H9 (cell line): ENCODE measurements at regions not wholly inside any gene's neighbourhood (a gene's known extent, or its start where the extent isn't known, plus 50 kb on each side); places are given as distances from the start of the nearest gene placed in this dataset.

Experiments
- DNase-seq: peaks from one replicate; pipeline ENCODE4 v3.0.0-alpha.2; 2017
- H2AFZ ChIP-seq: one replicate; pipeline ENCODE4 v1.6.1; 2013; ENCODE audit warnings: mild to moderate bottlenecking, low read length, control low read depth, moderate library complexity
- H2AK5ac ChIP-seq: 2 replicates; pipeline ENCODE4 v1.6.1; 2013; ENCODE audit warnings: low read length, control low read depth, mixed read lengths; ENCODE audit not compliant: insufficient read length
- H2BK120ac ChIP-seq: one replicate; pipeline ENCODE4 v1.6.1; 2013; ENCODE audit warnings: low read depth, mild to moderate bottlenecking, low read length, control low read depth, inconsistent platforms; ENCODE audit not compliant: poor library complexity, severe bottlenecking
- H2BK12ac ChIP-seq: 2 replicates; pipeline ENCODE4 v1.6.1; 2013; ENCODE audit warnings: low read length, control low read depth, mixed read lengths, low read depth; ENCODE audit not compliant: insufficient read length
- H2BK15ac ChIP-seq: 2 replicates; pipeline ENCODE4 v1.6.1; 2013; ENCODE audit warnings: low read depth, low read length, control low read depth
- H2BK20ac ChIP-seq: one replicate; pipeline ENCODE4 v1.6.1; 2013; ENCODE audit warnings: low read depth, mild to moderate bottlenecking, low read length, control low read depth, inconsistent platforms; ENCODE audit not compliant: poor library complexity, severe bottlenecking
- H2BK5ac ChIP-seq: 2 replicates; pipeline ENCODE4 v1.6.1; 2013; ENCODE audit warnings: low read length, control low read depth, mixed read lengths; ENCODE audit not compliant: insufficient read length
- H3K14ac ChIP-seq: 2 replicates; pipeline ENCODE4 v1.6.1; 2013; ENCODE audit warnings: low read length, control low read depth; ENCODE audit not compliant: insufficient read depth
- H3K18ac ChIP-seq: 2 replicates; pipeline ENCODE4 v1.6.1; 2013; ENCODE audit warnings: low read depth, mild to moderate bottlenecking, mixed read lengths, low read length, control low read depth; ENCODE audit not compliant: insufficient read length
- H3K23ac ChIP-seq: 2 replicates; pipeline ENCODE4 v1.6.1; 2013; ENCODE audit warnings: low read length, control low read depth, mixed read lengths, low read depth; ENCODE audit not compliant: insufficient read length
- H3K23me2 ChIP-seq: 2 replicates; pipeline ENCODE4 v1.6.1; 2013; ENCODE audit warnings: low read depth, mild to moderate bottlenecking, mixed read lengths, low read length, control low read depth; ENCODE audit not compliant: insufficient read length, poor library complexity, severe bottlenecking
- H3K27ac ChIP-seq: 2 replicates; pipeline ENCODE4 v1.5.1; 2013; ENCODE audit warnings: low read length, control low read depth, mixed read lengths, low read depth; ENCODE audit not compliant: insufficient read length
- H3K27me3 ChIP-seq: 2 replicates; pipeline ENCODE4 v1.6.1; 2013; ENCODE audit warnings: low read length, control low read depth, inconsistent platforms; ENCODE audit not compliant: insufficient read depth
- H3K4ac ChIP-seq: 2 replicates; pipeline ENCODE4 v1.6.1; 2013; ENCODE audit warnings: low read depth, mild to moderate bottlenecking, control low read depth, inconsistent platforms, low read length, moderate library complexity
- H3K4me1 ChIP-seq: 2 replicates; pipeline ENCODE4 v1.6.1; 2013; ENCODE audit warnings: low read length, control low read depth, inconsistent platforms; ENCODE audit not compliant: insufficient read depth
- H3K4me2 ChIP-seq: 2 replicates; pipeline ENCODE4 v1.6.1; 2013; ENCODE audit warnings: low read length, control low read depth, mixed read lengths; ENCODE audit not compliant: insufficient read length, insufficient read depth
- H3K56ac ChIP-seq: 2 replicates; pipeline ENCODE4 v1.6.1; 2013; ENCODE audit warnings: low read depth, mild to moderate bottlenecking, mixed read lengths, low read length, control low read depth; ENCODE audit not compliant: insufficient read length
- H3K79me1 ChIP-seq: 2 replicates; pipeline ENCODE4 v1.6.1; 2013; ENCODE audit warnings: low read depth, mild to moderate bottlenecking, moderate library complexity, low read length, control low read depth, inconsistent platforms; ENCODE audit not compliant: insufficient read depth, poor library complexity, severe bottlenecking
- H3K79me2 ChIP-seq: 2 replicates; pipeline ENCODE4 v1.6.1; 2013; ENCODE audit warnings: low read length, control low read depth, inconsistent platforms; ENCODE audit not compliant: insufficient read depth
- H3K9ac ChIP-seq: 2 replicates; pipeline ENCODE4 v1.6.1; 2013; ENCODE audit warnings: low read length, control low read depth, mixed read lengths; ENCODE audit not compliant: insufficient read length; ENCODE audit errors: extremely low read depth
- H3K9me3 ChIP-seq: one replicate; pipeline ENCODE4 v1.6.1; 2013; ENCODE audit warnings: low read depth, low read length, inconsistent platforms; ENCODE audit not compliant: control insufficient read depth
- H3T11ph ChIP-seq: one replicate; pipeline ENCODE4 v1.6.1; 2013; ENCODE audit warnings: mild to moderate bottlenecking, low read length, control low read depth, inconsistent platforms
- H4K20me1 ChIP-seq: one replicate; pipeline ENCODE4 v1.6.1; 2013; ENCODE audit not compliant: control insufficient read depth, insufficient read length, insufficient read depth
- H4K5ac ChIP-seq: 2 replicates; pipeline ENCODE4 v1.6.1; 2013; ENCODE audit warnings: low read depth, mild to moderate bottlenecking, mixed read lengths, low read length, control low read depth; ENCODE audit not compliant: insufficient read length
- H4K8ac ChIP-seq: replicated peaks from 2 replicates; pipeline ENCODE4 v1.6.1; 2013; ENCODE audit warnings: low read length, control low read depth, mixed read lengths, low read depth; ENCODE audit not compliant: insufficient read length
- H4K91ac ChIP-seq: 2 replicates; pipeline ENCODE4 v1.6.1; 2013; ENCODE audit warnings: low read depth, mild to moderate bottlenecking, moderate library complexity, mixed read lengths, low read length, control low read depth; ENCODE audit not compliant: insufficient read length
- H3K27ac Mint-ChIP-seq, 3 experiments: 2 replicates in 2 of 3; 3 replicates in 1 of 3; pipeline ENCODE4 v1.8.0; 2020 to 2021; ENCODE audit warnings: mixed read lengths in 3 of 3, mild to moderate bottlenecking in 1 of 3, moderate library complexity in 1 of 3
- H3K27me3 Mint-ChIP-seq: 2 replicates; pipeline ENCODE4 v1.8.0; 2021; ENCODE audit warnings: low read depth, mild to moderate bottlenecking, moderate library complexity, mixed read lengths
- H3K36me3 Mint-ChIP-seq, 3 experiments: 2 replicates in 2 of 3; 3 replicates in 1 of 3; pipeline ENCODE4 v1.8.0; 2020 to 2021; ENCODE audit warnings: low read depth in 3 of 3, mixed read lengths in 3 of 3; ENCODE audit not compliant: insufficient read depth in 1 of 3
- H3K4me1 Mint-ChIP-seq, 2 experiments: 2 replicates each; pipeline ENCODE4 v1.8.0; 2020; ENCODE audit warnings: mixed read lengths in 2 of 2
- H3K4me3 Mint-ChIP-seq, 2 experiments: 2 replicates in 1 of 2; 3 replicates in 1 of 2; pipeline ENCODE4 v1.8.0; 2020 to 2021; ENCODE audit warnings: mild to moderate bottlenecking in 2 of 2, mixed read lengths in 2 of 2, moderate library complexity in 1 of 2
- H3K9me3 Mint-ChIP-seq, 2 experiments: 2 replicates in 1 of 2; 3 replicates in 1 of 2; pipeline ENCODE4 v1.8.0; 2020; ENCODE audit warnings: mild to moderate bottlenecking in 2 of 2, mixed read lengths in 2 of 2, moderate library complexity in 1 of 2
- CTCF ChIP-seq: fragments of 200-600 bp; sonication (generic); conservative IDR thresholded peaks from 3 replicates; pipeline ENCODE4 v1.8.0; 2021; ENCODE audit warnings: antibody characterized with exemption, mild to moderate bottlenecking
- WGBS: extraction: QIAGEN DNeasy Blood & Tissue Kit; methylation state at CpG from one replicate; pipeline ENCODE4 v1.1.7; 2013; ENCODE audit warnings: missing lambda C conversion rate, low lambda C conversion rate, mixed read lengths; ENCODE audit not compliant: insufficient read length; ENCODE audit errors: extremely low coverage; 5-methylcytosine and 5-hydroxymethylcytosine counted together

GRCh38 chr5:167877924-167878323, 413.5 kb upstream of the WWC1 start:
- no CpG with 5 or more reads among the region's 1 CpG for WGBS
- Histone ChIP-seq H3K9me3 (no peaks in the 10 kb centered on the region), H3K27me3 (no peaks in the 10 kb centered on the region), H3K4me2 (no peak overlapping the region), H3K56ac (no peak overlapping the region), H2AK5ac (no peak overlapping the region), H3K27ac (no peak overlapping the region), H2BK15ac (no peak overlapping the region), H3K14ac (no peak overlapping the region), H3K79me1 (no peaks in the 10 kb centered on the region), H4K8ac (no peak overlapping the region), H3K79me2 (no peaks in the 10 kb centered on the region), H2BK5ac (no peak overlapping the region), H2BK12ac (no peak overlapping the region), H3K23ac (no peak overlapping the region), H4K91ac (no peak overlapping the region), H4K20me1 (no peaks in the 10 kb centered on the region), H3K23me2 (no peaks in the 10 kb centered on the region), H4K5ac (no peak overlapping the region), H2BK20ac (no peak overlapping the region), H3K18ac (no peak overlapping the region), H3K9ac (no peak overlapping the region), H3K4me1 (no peaks in the 10 kb centered on the region), H3T11ph (no peak overlapping the region), H2BK120ac (no peak overlapping the region), H2AFZ (no peak overlapping the region), H3K4ac (no peak overlapping the region)
- Mint-ChIP-seq H3K4me3 (no peak overlapping the region), H3K4me1 (no peaks in the 10 kb centered on the region), H3K36me3 (peaks cover 0 to 3% (median 0%) of the 10 kb centered on the region in 3 experiments; a peak in 1 of 7 replicates), H3K27me3 (no peaks in the 10 kb centered on the region), H3K27ac (no peak overlapping the region), H3K9me3 (peaks cover 0 to 1% of the 10 kb centered on the region in 2 experiments; a peak in 4 of 5 replicates)
- TF ChIP-seq CTCF: no peak
- DNase-seq: no peak
